WTC11 (cell line): ENCODE measurements at regions not wholly inside any gene's neighbourhood (a gene's known extent, or its start where the extent isn't known, plus 50 kb on each side); places are given as distances from the start of the nearest gene placed in this dataset.

Experiments
- ATAC-seq: fragments of 200-7000 bp; cut with Tn5 transposase; 2 replicates; pipeline ENCODE4 v1.10.0; 2021; ENCODE audit warnings: mild to moderate bottlenecking, moderate library complexity
- CTCF ChIA-PET: fragments of 300-600 bp; sonication (Branson Sonifier 250); formaldehyde crosslinking; loops from one replicate; lab custom pipeline; 2021; ENCODE audit warnings: antibody characterized with exemption; lab: Charles Lee
- POLR2A ChIA-PET: fragments of 350-600 bp; sonication (Branson Sonifier 250); formaldehyde crosslinking; loops from one replicate; lab custom pipeline; 2021; ENCODE audit warnings: antibody characterized with exemption; lab: Charles Lee
- DNase-seq: peaks from one replicate; pipeline ENCODE4 v3.0.0; 2021; ENCODE audit warnings: low spot score
- H3K27ac Mint-ChIP-seq: 2 replicates; pipeline ENCODE4 v1.8.0; 2021; ENCODE audit warnings: mixed read lengths
- H3K27me3 Mint-ChIP-seq: 2 replicates; pipeline ENCODE4 v1.8.0; 2021; ENCODE audit warnings: low read depth, mild to moderate bottlenecking, moderate library complexity, mixed read lengths
- H3K36me3 Mint-ChIP-seq: 2 replicates; pipeline ENCODE4 v1.8.0; 2021; ENCODE audit warnings: mixed read lengths
- H3K4me1 Mint-ChIP-seq: 2 replicates; pipeline ENCODE4 v1.8.0; 2022; ENCODE audit warnings: mixed read lengths
- H3K4me3 Mint-ChIP-seq: 2 replicates; pipeline ENCODE4 v1.8.0; 2021; ENCODE audit warnings: mild to moderate bottlenecking, moderate library complexity, mixed read lengths
- H3K9me3 Mint-ChIP-seq: 2 replicates; pipeline ENCODE4 v1.8.0; 2021; ENCODE audit warnings: mixed read lengths
- ARID4B ChIP-seq: sonication (generic); formaldehyde crosslinking; IDR thresholded peaks from 2 replicates; pipeline ENCODE4 v1.8.0; 2023; ENCODE audit warnings: missing genetic modification reagents, mild to moderate bottlenecking, borderline replicate concordance
- ATF2 ChIP-seq: sonication (generic); formaldehyde crosslinking; IDR thresholded peaks from 2 replicates; pipeline ENCODE4 v1.8.1; 2022; ENCODE audit warnings: low read depth, missing genetic modification reagents, borderline replicate concordance
- E2F4 ChIP-seq: sonication (generic); formaldehyde crosslinking; IDR thresholded peaks from 2 replicates; pipeline ENCODE4 v1.8.1; 2022; ENCODE audit warnings: low read depth, mild to moderate bottlenecking, moderate library complexity, missing genetic modification reagents, borderline replicate concordance
- FOXJ3 ChIP-seq: sonication (generic); formaldehyde crosslinking; IDR thresholded peaks from 2 replicates; pipeline ENCODE4 v1.9.0; 2021; ENCODE audit warnings: missing genetic modification reagents, mild to moderate bottlenecking, borderline replicate concordance
- FOXP4 ChIP-seq: sonication (generic); formaldehyde crosslinking; IDR thresholded peaks from 2 replicates; pipeline ENCODE4 v1.8.0; 2022; ENCODE audit warnings: mild to moderate bottlenecking, missing genetic modification reagents
- GABPB1 ChIP-seq: sonication (generic); formaldehyde crosslinking; IDR thresholded peaks from 2 replicates; pipeline ENCODE4 v1.8.1; 2023; ENCODE audit warnings: mild to moderate bottlenecking, missing genetic modification reagents
- JAZF1 ChIP-seq: fragments of 250-450 bp; sonication (Bioruptor Pico); IDR thresholded peaks from 2 replicates; pipeline ENCODE4 v1.9.0; 2021; ENCODE audit warnings: moderate library complexity, mild to moderate bottlenecking, inconsistent platforms
- NR2C2 ChIP-seq: sonication (generic); formaldehyde crosslinking; IDR thresholded peaks from 2 replicates; pipeline ENCODE4 v1.8.0; 2022; ENCODE audit warnings: mild to moderate bottlenecking, missing genetic modification reagents
- NR3C1 ChIP-seq: sonication (generic); formaldehyde crosslinking; conservative IDR thresholded peaks from 2 replicates; pipeline ENCODE4 v1.8.1; 2023; ENCODE audit warnings: low read depth, mild to moderate bottlenecking, missing genetic modification reagents
- OVOL2 ChIP-seq: fragments of 250-450 bp; sonication (Bioruptor Pico); IDR thresholded peaks from 2 replicates; pipeline ENCODE4 v1.9.0; 2021; ENCODE audit warnings: mild to moderate bottlenecking, borderline replicate concordance
- PREB ChIP-seq: sonication (generic); formaldehyde crosslinking; IDR thresholded peaks from 2 replicates; pipeline ENCODE4 v1.8.1; 2022; ENCODE audit warnings: mild to moderate bottlenecking, missing genetic modification reagents, moderate library complexity, borderline replicate concordance
- SOX15 ChIP-seq: fragments of 250-450 bp; sonication (Bioruptor Pico); IDR thresholded peaks from 2 replicates; pipeline ENCODE4 v1.9.0; 2021; ENCODE audit warnings: mild to moderate bottlenecking
- TEAD4 ChIP-seq: sonication (generic); formaldehyde crosslinking; IDR thresholded peaks from 2 replicates; pipeline ENCODE4 v1.8.0; 2022; ENCODE audit warnings: mild to moderate bottlenecking, missing genetic modification reagents
- USF1 ChIP-seq: sonication (generic); formaldehyde crosslinking; IDR thresholded peaks from 2 replicates; pipeline ENCODE4 v1.8.0; 2022; ENCODE audit warnings: mild to moderate bottlenecking, missing genetic modification reagents
- ZNF138 ChIP-seq: sonication (generic); formaldehyde crosslinking; conservative IDR thresholded peaks from 2 replicates; pipeline ENCODE4 v1.8.1; 2022; ENCODE audit warnings: mild to moderate bottlenecking, moderate library complexity, missing genetic modification reagents
- ZNF281 ChIP-seq: sonication (generic); formaldehyde crosslinking; IDR thresholded peaks from 2 replicates; pipeline ENCODE4 v1.8.0; 2023; ENCODE audit warnings: mild to moderate bottlenecking, missing genetic modification reagents
- ZNF512 ChIP-seq: sonication (generic); formaldehyde crosslinking; IDR thresholded peaks from 2 replicates; pipeline ENCODE4 v1.8.1; 2022; ENCODE audit warnings: missing genetic modification reagents, borderline replicate concordance
- ZSCAN18 ChIP-seq: fragments of 250-450 bp; sonication (Bioruptor Pico); IDR thresholded peaks from 2 replicates; pipeline ENCODE4 v2.1.2; 2022; ENCODE audit warnings: mild to moderate bottlenecking, moderate library complexity

GRCh38 chr12:19026614-19027488 is 102.7 kb upstream of the PLEKHA5 start:
- Mint-ChIP-seq H3K27me3 (no peaks in the 10 kb centered on the region), H3K9me3 (peaks cover 32% of the 10 kb centered on the region), H3K4me1 (peaks cover 32% of the 10 kb centered on the region), H3K4me3 (no peak overlapping the region), H3K36me3 (peaks cover 8% of the 10 kb centered on the region), H3K27ac (peak overlapping the region; percentile 85)
- ChIA-PET POLR2A (interaction anchor here (0.5 kb wide), 1 partner anchor 66 kb away, joined by 3 read pairs; no protein-coding TSS in a partner anchor), CTCF (no interaction called here)
- DNase-seq = no peak
- ATAC-seq = peak; percentile 50
- no peak for TF ChIP-seq ZNF512 (CRISPR knock-in tag)
- TF ChIP-seq FOXP4 = no peak
- no peak for TF ChIP-seq E2F4 (CRISPR knock-in tag)
- no peak for TF ChIP-seq JAZF1 (CRISPR knock-in tag)
- no peak for TF ChIP-seq NR3C1 (CRISPR knock-in tag)
- no peak for TF ChIP-seq NR2C2
- no peak for TF ChIP-seq ZSCAN18
- no peak for TF ChIP-seq TEAD4 (CRISPR knock-in tag)
- TF ChIP-seq ATF2 (CRISPR knock-in tag) = no peak
- no peak for TF ChIP-seq ZNF138 (CRISPR knock-in tag)
- TF ChIP-seq ZNF281 = no peak
- no peak for TF ChIP-seq PREB (CRISPR knock-in tag)
- no peak for TF ChIP-seq SOX15 (CRISPR knock-in tag)
- no peak for TF ChIP-seq OVOL2
- TF ChIP-seq USF1 (CRISPR knock-in tag) = no peak
- no peak for TF ChIP-seq ARID4B
- TF ChIP-seq FOXJ3 = no peak
- TF ChIP-seq GABPB1 (CRISPR knock-in tag) = no peak
